ENCODE measurements at regions not wholly inside any gene's neighbourhood (a gene's known extent, or its start where the extent isn't known, plus 50 kb on each side); places are given as distances from the start of the nearest gene placed in this dataset.

DNA sequence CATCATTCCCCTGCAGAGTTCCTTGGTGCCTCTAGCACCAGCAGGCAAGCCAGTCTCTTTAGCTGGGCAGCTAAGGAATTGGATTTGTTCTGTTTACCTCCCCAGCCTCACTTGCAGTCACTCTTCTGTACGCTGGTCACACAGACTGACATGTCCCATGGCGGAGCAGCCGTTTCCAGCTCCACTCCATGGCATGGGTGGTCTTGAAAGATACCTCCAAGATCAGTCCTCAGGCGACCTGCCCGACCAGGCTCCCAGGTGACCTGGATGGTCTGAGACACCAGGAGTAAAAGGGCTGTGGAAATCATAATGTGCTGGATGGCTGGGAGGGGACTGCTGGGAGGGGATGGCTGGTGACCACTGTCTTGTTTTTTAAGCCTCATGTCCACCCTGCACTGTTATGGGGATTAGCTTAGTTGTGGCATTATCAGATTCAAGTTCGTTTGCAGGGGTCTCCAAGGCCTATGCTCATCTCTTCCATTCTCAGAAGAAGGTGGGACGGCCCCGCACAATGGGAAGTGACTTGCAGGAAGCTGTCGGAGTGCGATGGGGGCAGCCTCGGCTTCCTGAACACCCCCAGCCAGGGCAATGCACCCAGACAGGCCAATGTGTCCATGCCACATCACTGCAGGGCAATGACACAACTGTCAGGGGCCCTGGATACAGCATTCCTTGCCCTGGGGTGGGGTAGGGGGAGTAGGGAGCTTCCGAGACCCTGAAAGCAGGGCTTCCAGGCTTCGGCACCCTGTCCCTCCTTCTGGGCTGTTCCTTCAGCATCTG, 156.1 kb upstream of the MYCN start:
- no peak overlapping the region for H3K9ac ChIP-seq (ENCODE audit: low read depth in 1 of 3, low read length in 3 of 3)
- no peaks in the 10 kb centered on the region for H3K9me3 ChIP-seq (ENCODE audit: control insufficient read depth in 3 of 3, low read length in 3 of 3)
- peaks cover 6 to 21% (median 14%) of the 10 kb centered on the region in 3 donors for H3K27me3 ChIP-seq (ENCODE audit: control insufficient read depth in 3 of 3, insufficient read depth in 3 of 3, low read length in 3 of 3)
- peaks cover 0 to 2% (median 0%) of the 10 kb centered on the region in 3 donors for H3K4me1 ChIP-seq (ENCODE audit: control insufficient read depth in 3 of 3, insufficient read depth in 3 of 3, low read length in 3 of 3)
- H3K27ac ChIP-seq (ENCODE audit: low read depth, low read length), result no peak overlapping the region
- H3K36me3 ChIP-seq (ENCODE audit: control insufficient read depth in 3 of 3, insufficient read depth in 3 of 3, low read length in 3 of 3), result no peaks in the 10 kb centered on the region
- H3K4me3 ChIP-seq (ENCODE audit: low read length in 3 of 3), result no peak overlapping the region

DNA sequence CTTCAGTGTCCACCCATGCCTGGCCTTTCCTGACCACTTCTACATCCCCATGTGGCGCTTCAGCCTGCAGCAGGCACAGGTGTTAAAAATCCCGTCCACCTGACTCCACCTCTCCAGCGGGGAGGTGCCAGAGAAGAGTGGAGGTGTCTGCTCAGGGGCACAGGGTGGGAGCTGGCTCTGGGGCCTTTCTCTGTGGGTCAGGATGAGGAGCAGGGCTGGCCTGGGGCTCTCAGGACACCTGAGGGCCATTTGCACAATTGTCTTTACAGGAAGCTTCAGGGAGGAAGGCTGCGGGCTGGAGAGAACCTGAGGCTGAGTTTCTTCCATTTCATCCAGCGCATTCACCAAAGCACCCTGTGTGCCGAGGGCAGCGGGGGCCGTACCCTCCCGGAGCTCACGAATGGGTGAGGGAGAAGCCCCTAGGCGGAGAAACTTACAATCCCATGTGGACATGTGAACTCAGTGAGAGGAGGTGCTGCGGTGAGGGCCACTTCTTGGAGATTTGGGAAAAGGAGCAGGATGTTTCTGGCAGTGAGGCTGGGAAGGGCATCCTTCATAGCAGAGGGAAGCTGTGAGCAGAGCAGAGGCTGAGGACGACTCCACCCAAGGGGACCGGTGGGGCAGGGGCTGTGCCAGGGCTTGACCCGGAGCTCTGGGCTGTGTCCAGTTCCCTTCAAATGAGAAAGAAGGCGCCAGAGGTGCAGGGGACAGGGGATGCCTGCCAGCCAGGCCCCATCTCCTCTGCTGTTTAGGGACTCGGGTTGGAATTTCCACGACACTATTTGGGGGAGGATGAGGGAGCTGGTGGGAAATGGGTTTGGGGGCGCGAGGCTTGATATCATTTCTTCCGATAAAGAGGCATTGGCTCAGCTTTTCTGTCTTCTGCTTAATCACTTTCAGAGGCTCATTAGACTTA, 155.2 kb upstream of the MYCN start:
- Histone ChIP-seq H3K27ac (ENCODE audit: low read depth, low read length) (no peak overlapping the region), H3K9me3 (ENCODE audit: control insufficient read depth in 3 of 3, low read length in 3 of 3) (no peaks in the 10 kb centered on the region), H3K36me3 (ENCODE audit: control insufficient read depth in 3 of 3, insufficient read depth in 3 of 3, low read length in 3 of 3) (no peaks in the 10 kb centered on the region), H3K27me3 (ENCODE audit: control insufficient read depth in 3 of 3, insufficient read depth in 3 of 3, low read length in 3 of 3) (peaks cover 6 to 21% (median 11%) of the 10 kb centered on the region in 3 donors), H3K4me3 (ENCODE audit: low read length in 3 of 3) (no peak overlapping the region), H3K4me1 (ENCODE audit: control insufficient read depth in 3 of 3, insufficient read depth in 3 of 3, low read length in 3 of 3) (peaks cover 0 to 2% (median 0%) of the 10 kb centered on the region in 3 donors), H3K9ac (ENCODE audit: low read depth in 1 of 3, low read length in 3 of 3) (no peak overlapping the region)

DNA sequence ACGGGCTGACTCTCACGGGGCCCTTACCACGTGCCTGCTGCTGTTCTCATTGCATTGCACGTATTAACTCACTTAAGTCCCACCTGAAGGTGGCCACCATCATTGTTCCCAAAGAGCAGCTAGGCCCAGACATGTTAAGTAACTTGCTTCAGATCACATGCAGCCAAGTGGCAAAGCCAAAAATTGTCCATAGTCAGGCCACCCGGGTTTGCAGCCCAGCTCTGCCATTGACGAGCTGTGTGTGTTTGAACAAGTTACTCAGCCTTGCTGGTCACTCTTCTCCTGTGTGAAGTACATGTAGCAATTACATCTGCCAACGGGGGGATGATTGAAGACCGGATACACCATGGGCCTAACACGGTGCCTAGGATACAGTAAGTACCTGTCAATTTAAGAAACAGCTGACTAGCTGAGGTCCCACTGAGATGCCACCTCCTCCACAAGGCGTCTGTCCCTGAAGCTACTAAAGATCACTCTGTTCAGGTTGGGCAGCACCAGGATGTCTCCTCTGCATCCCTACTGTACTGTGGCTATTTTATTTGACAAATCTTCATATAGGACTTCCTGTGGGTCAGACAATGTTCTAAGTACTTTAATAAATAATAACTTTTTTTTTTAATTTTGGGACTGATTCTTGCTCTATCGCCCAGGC, 154.2 kb upstream of the MYCN start:
- no peak overlapping the region for H3K4me3 ChIP-seq (ENCODE audit: low read length in 3 of 3)
- peaks cover 6 to 21% (median 11%) of the 10 kb centered on the region in 3 donors for H3K27me3 ChIP-seq (ENCODE audit: control insufficient read depth in 3 of 3, insufficient read depth in 3 of 3, low read length in 3 of 3)

DNA sequence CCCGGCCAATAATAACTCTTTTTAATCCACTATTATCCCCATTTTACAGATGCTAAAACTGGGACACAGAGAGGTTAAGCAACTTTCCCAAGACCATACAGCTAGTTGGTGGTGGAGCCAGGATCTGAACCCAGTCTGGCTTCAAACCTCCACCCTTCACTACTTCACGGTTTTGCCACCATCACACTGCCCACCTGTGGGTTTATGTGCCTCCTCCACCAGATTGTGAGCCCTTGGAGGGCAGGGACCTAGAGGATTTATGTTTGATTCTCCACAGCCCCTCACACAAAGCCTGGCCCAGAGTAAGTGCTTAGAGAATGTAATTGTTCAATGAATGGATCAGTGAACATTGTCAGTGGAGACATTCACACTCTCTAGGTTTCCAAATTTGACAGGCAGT, 153.4 kb upstream of the MYCN start:
- no peaks in the 10 kb centered on the region for H3K9me3 ChIP-seq (ENCODE audit: control insufficient read depth in 3 of 3, low read length in 3 of 3)
- peaks cover 6 to 21% (median 9%) of the 10 kb centered on the region in 3 donors for H3K27me3 ChIP-seq (ENCODE audit: control insufficient read depth in 3 of 3, insufficient read depth in 3 of 3, low read length in 3 of 3)
- no peak overlapping the region for H3K4me3 ChIP-seq (ENCODE audit: low read length in 3 of 3)
- H3K36me3 ChIP-seq (ENCODE audit: control insufficient read depth in 3 of 3, insufficient read depth in 3 of 3, low read length in 3 of 3), result no peaks in the 10 kb centered on the region
- no peak overlapping the region for H3K9ac ChIP-seq (ENCODE audit: low read depth in 1 of 3, low read length in 3 of 3)
- H3K27ac ChIP-seq (ENCODE audit: low read depth, low read length), result no peak overlapping the region
- H3K4me1 ChIP-seq (ENCODE audit: control insufficient read depth in 3 of 3, insufficient read depth in 3 of 3, low read length in 3 of 3), result peaks cover 0 to 2% (median 0%) of the 10 kb centered on the region in 3 donors

More for the DNA sequence above, 154.2 kb upstream of the MYCN start:
- H3K9me3 ChIP-seq (ENCODE audit: control insufficient read depth in 3 of 3, low read length in 3 of 3), result no peaks in the 10 kb centered on the region
- peaks cover 0 to 2% (median 0%) of the 10 kb centered on the region in 3 donors for H3K4me1 ChIP-seq (ENCODE audit: control insufficient read depth in 3 of 3, insufficient read depth in 3 of 3, low read length in 3 of 3)
- no peak overlapping the region for H3K27ac ChIP-seq (ENCODE audit: low read depth, low read length)
- H3K36me3 ChIP-seq (ENCODE audit: control insufficient read depth in 3 of 3, insufficient read depth in 3 of 3, low read length in 3 of 3), result no peaks in the 10 kb centered on the region
- H3K9ac ChIP-seq (ENCODE audit: low read depth in 1 of 3, low read length in 3 of 3), result no peak overlapping the region

DNA sequence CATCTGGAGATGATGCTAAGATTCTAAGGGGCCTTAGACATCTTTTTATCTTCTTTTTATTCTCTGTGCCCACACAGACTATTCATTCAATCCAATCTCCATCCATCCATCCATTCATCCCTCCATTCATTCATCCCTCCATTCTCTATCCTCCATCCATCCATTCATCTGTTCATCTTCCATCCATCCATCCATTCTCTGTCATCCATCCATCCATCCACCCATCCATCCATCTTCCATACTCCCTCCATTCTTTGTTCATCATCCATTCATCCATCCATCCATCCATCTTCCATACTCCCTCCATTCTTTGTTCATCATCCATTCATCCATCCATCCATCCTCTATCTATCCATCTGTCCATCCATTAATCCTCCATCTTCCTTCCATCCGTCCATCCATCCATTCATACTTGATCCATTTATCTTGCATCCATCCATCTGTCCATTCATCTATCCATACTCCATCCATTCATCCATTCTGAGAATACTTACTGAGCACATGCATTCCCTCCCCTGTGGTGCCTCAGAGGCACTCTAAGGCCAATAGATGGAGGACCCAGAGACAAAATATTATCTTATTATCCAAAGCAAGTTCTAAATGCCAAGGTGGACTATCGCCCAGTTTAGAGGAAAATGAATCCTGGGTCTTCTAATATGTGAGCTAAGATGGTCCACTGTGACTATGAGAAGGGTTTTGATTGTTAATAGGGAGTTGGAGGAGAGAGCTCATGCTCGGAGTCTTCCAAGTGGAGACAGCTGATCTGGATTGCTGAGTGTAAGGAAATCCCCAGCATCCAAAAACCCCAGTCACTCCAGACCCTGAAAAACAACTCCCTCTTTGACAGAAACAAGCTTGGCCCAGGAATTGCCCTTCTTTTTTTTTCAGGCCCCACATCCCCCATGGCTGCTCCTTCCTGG, 152.6 kb upstream of the MYCN start:
- Histone ChIP-seq H3K36me3 (ENCODE audit: control insufficient read depth in 3 of 3, insufficient read depth in 3 of 3, low read length in 3 of 3) (no peaks in the 10 kb centered on the region), H3K9me3 (ENCODE audit: control insufficient read depth in 3 of 3, low read length in 3 of 3) (no peaks in the 10 kb centered on the region), H3K9ac (ENCODE audit: low read depth in 1 of 3, low read length in 3 of 3) (no peak overlapping the region), H3K4me3 (ENCODE audit: low read length in 3 of 3) (no peak overlapping the region), H3K27me3 (ENCODE audit: control insufficient read depth in 3 of 3, insufficient read depth in 3 of 3, low read length in 3 of 3) (peaks cover 6 to 15% (median 9%) of the 10 kb centered on the region in 3 donors), H3K4me1 (ENCODE audit: control insufficient read depth in 3 of 3, insufficient read depth in 3 of 3, low read length in 3 of 3) (peaks cover 0 to 2% (median 0%) of the 10 kb centered on the region in 3 donors), H3K27ac (ENCODE audit: low read depth, low read length) (no peak overlapping the region)

DNA sequence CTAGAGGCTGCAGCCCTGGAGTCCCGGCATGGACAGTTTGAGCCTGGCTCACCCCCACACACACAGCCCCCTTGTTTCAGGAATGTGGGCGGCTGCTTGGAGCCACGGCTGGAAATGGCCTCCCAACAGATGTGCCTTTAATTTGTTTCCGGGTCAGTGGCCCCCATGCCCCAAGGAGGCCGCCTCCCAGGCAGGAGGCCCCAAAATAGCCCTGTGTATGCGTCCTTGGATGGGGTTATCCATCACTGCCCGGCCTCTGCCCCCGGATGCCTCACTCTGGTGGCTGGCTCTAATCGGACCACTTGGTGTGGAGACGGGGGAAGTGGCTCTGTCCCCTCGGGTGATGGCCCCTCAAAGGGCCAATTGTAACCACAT, 151.9 kb upstream of the MYCN start:
- Histone ChIP-seq H3K27ac (ENCODE audit: low read depth, low read length) (no peak overlapping the region), H3K4me3 (ENCODE audit: low read length in 3 of 3) (no peak overlapping the region), H3K36me3 (ENCODE audit: control insufficient read depth in 3 of 3, insufficient read depth in 3 of 3, low read length in 3 of 3) (no peaks in the 10 kb centered on the region), H3K9ac (ENCODE audit: low read depth in 1 of 3, low read length in 3 of 3) (no peak overlapping the region), H3K27me3 (ENCODE audit: control insufficient read depth in 3 of 3, insufficient read depth in 3 of 3, low read length in 3 of 3) (peaks cover 4 to 10% (median 9%) of the 10 kb centered on the region in 3 donors), H3K4me1 (ENCODE audit: control insufficient read depth in 3 of 3, insufficient read depth in 3 of 3, low read length in 3 of 3) (peaks cover 0 to 2% (median 0%) of the 10 kb centered on the region in 3 donors), H3K9me3 (ENCODE audit: control insufficient read depth in 3 of 3, low read length in 3 of 3) (no peaks in the 10 kb centered on the region)

DNA sequence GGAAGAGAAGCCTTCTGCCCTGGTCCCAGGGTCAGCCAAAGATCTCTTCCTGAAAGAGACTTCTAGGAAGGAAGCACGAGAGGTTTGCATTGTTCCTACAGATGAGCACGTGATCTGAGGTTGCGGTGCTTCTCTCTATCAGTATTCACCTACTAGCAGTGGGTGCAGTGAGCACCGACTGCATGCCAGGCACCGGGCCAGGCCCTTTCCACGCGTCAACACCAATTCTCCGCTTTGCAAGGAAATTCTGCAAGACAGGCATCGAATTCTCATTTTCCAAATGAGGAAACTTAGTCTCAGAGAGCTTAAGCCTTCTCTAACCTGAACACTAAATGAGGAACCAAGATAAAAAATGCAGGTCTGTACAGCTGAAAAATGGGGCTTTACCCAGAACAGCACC, 151.5 kb upstream of the MYCN start:
- Histone ChIP-seq H3K9ac (ENCODE audit: low read depth in 1 of 3, low read length in 3 of 3) (no peak overlapping the region), H3K27me3 (ENCODE audit: control insufficient read depth in 3 of 3, insufficient read depth in 3 of 3, low read length in 3 of 3) (peaks cover under 1 to 9% (median 6%) of the 10 kb centered on the region in 3 donors), H3K36me3 (ENCODE audit: control insufficient read depth in 3 of 3, insufficient read depth in 3 of 3, low read length in 3 of 3) (no peaks in the 10 kb centered on the region), H3K4me3 (ENCODE audit: low read length in 3 of 3) (no peak overlapping the region), H3K4me1 (ENCODE audit: control insufficient read depth in 3 of 3, insufficient read depth in 3 of 3, low read length in 3 of 3) (peaks cover 0 to 2% (median 0%) of the 10 kb centered on the region in 3 donors), H3K27ac (ENCODE audit: low read depth, low read length) (no peak overlapping the region), H3K9me3 (ENCODE audit: control insufficient read depth in 3 of 3, low read length in 3 of 3) (no peaks in the 10 kb centered on the region)

DNA sequence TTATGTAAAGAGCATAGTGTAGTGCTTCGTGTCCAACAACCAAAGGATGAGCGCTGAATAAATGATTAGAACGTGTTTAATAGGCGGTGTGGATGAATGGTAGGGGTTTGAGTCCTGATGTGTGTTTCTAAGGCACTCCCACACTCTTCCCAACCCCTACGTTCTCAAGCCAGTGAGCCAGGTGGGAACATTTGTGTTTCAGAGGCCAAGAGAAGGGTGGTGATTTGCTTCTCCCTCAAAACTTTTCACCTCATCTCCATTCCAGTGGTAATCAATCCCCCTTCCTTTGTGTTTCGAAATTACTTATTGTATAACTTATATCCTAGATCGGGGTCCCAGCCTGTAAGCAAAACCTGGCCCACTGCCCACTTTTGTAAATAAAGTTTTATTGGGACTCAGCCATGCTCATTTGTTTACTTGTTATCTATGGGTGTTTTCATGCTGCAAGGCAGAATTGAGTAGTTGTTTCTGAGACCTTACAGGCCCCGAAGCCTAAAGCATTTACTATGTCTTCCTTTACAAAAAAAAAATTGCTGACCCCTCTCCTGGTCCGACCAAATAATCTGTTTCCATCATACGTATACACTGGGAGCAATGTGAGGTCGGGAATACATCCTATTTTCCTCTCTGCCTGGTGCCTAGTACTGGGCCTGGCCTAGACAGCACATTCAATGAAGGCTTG, 150.8 kb upstream of the MYCN start:
- H3K27ac ChIP-seq (ENCODE audit: low read depth, low read length), result no peak overlapping the region

More for the DNA sequence above, 150.8 kb upstream of the MYCN start:
- peaks cover 0 to 8% (median 3%) of the 10 kb centered on the region in 3 donors for H3K27me3 ChIP-seq (ENCODE audit: control insufficient read depth in 3 of 3, insufficient read depth in 3 of 3, low read length in 3 of 3)
- no peak overlapping the region for H3K4me3 ChIP-seq (ENCODE audit: low read length in 3 of 3)
- no peaks in the 10 kb centered on the region for H3K36me3 ChIP-seq (ENCODE audit: control insufficient read depth in 3 of 3, insufficient read depth in 3 of 3, low read length in 3 of 3)
- no peak overlapping the region for H3K9ac ChIP-seq (ENCODE audit: low read depth in 1 of 3, low read length in 3 of 3)
- H3K9me3 ChIP-seq (ENCODE audit: control insufficient read depth in 3 of 3, low read length in 3 of 3), result no peaks in the 10 kb centered on the region
- H3K4me1 ChIP-seq (ENCODE audit: control insufficient read depth in 3 of 3, insufficient read depth in 3 of 3, low read length in 3 of 3), result peaks cover 0 to 2% (median 0%) of the 10 kb centered on the region in 3 donors
